ENCODE measurements at regions not wholly inside any gene's neighbourhood (a gene's known extent, or its start where the extent isn't known, plus 50 kb on each side); places are given as distances from the start of the nearest gene placed in this dataset.

DNA sequence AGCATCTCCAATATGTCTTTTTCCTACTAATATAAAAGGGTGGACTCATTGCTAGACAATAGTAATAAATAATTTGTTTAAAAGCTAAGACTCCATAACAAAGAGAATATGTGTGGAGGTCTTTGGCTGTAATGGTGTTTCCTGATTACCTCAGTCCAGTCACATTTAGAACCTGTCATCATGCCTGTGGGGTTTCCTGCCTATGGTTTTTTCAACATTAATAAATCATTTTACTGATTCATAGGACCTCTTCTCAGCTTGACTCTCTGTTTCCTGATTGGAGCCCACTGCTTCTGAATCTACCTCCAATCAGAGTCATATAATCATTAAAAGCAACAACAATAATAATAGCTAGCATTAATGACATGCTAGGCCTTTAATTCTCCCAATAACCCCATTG lies 52.4 kb upstream of the GNAI1 start:
- TF ChIP-seq, protein P1, sequence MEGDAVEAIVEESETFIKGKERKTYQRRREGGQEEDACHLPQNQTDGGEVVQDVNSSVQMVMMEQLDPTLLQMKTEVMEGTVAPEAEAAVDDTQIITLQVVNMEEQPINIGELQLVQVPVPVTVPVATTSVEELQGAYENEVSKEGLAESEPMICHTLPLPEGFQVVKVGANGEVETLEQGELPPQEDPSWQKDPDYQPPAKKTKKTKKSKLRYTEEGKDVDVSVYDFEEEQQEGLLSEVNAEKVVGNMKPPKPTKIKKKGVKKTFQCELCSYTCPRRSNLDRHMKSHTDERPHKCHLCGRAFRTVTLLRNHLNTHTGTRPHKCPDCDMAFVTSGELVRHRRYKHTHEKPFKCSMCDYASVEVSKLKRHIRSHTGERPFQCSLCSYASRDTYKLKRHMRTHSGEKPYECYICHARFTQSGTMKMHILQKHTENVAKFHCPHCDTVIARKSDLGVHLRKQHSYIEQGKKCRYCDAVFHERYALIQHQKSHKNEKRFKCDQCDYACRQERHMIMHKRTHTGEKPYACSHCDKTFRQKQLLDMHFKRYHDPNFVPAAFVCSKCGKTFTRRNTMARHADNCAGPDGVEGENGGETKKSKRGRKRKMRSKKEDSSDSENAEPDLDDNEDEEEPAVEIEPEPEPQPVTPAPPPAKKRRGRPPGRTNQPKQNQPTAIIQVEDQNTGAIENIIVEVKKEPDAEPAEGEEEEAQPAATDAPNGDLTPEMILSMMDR (IDR thresholded peaks at IDR 0.05), result no peak
- no peak for TF ChIP-seq POLR2A (IDR thresholded peaks at IDR 0.05)
